GM06990 (cell line): ENCODE measurements at regions not wholly inside any gene's neighbourhood (a gene's known extent, or its start where the extent isn't known, plus 50 kb on each side); places are given as distances from the start of the nearest gene placed in this dataset.

ENCODE experiments used
- DNase-seq: peaks from one replicate; pipeline ENCODE4 v3.0.0-alpha.2; 2011; ENCODE audit not compliant: insufficient read length; ENCODE audit errors: extremely low read depth
- H3K27me3 ChIP-seq: replicated peaks from 2 replicates; pipeline ENCODE4 v1.6.0; 2011; ENCODE audit warnings: low read length; ENCODE audit not compliant: control insufficient read depth, insufficient read depth
- H3K36me3 ChIP-seq: 2 replicates; pipeline ENCODE4 v1.5.1; 2011; ENCODE audit warnings: low read length; ENCODE audit not compliant: control insufficient read depth, insufficient read depth
- H3K4me3 ChIP-seq: replicated peaks from 2 replicates; pipeline ENCODE4 v1.5.1; 2011; ENCODE audit warnings: low read depth, mild to moderate bottlenecking, control low read depth, low read length
- CTCF ChIP-seq: IDR thresholded peaks from 2 replicates; pipeline ENCODE4 v1.5.1; 2011; ENCODE audit warnings: low read length, control low read depth, mild to moderate bottlenecking, inconsistent platforms; ENCODE audit not compliant: insufficient read depth, poor library complexity, severe bottlenecking

- DNase-seq = no peak
- no peak overlapping the region for H3K4me3 ChIP-seq
- no peaks in the 10 kb centered on the region for H3K27me3 ChIP-seq
- H3K36me3 ChIP-seq = no peaks in the 10 kb centered on the region
- no peak for TF ChIP-seq CTCF
Measured at GRCh38 chr6:156164701-156165452, 612.3 kb upstream of the ARID1B start.

GRCh38 chr6:156163311-156163710 is 613.9 kb upstream of the ARID1B start:
- no peak for TF ChIP-seq CTCF
- no peaks in the 10 kb centered on the region for H3K36me3 ChIP-seq
- no peak overlapping the region for H3K4me3 ChIP-seq
- no peaks in the 10 kb centered on the region for H3K27me3 ChIP-seq
- DNase-seq = no peak

GRCh38 chr6:156161471-156161870 is 615.7 kb upstream of the ARID1B start:
- H3K27me3 ChIP-seq = no peaks in the 10 kb centered on the region; the same call in 1 of the 2 replicates
- DNase-seq = no peak
- no peak overlapping the region for H3K4me3 ChIP-seq
- no peaks in the 10 kb centered on the region for H3K36me3 ChIP-seq
- TF ChIP-seq CTCF = no peak

- TF ChIP-seq CTCF = no peak
- no peaks in the 10 kb centered on the region for H3K36me3 ChIP-seq
Measured at GRCh38 chr6:156160795-156161165, 616.4 kb upstream of the ARID1B start.

GRCh38 chr6:156160007-156160794 is 617.0 kb upstream of the ARID1B start:
- no peak for TF ChIP-seq CTCF
- no peaks in the 10 kb centered on the region; the same call in 1 of the 2 replicates for H3K27me3 ChIP-seq

More at GRCh38 chr6:156160795-156161165, 616.4 kb upstream of the ARID1B start:
- no peak overlapping the region for H3K4me3 ChIP-seq
- no peak for DNase-seq
- H3K27me3 ChIP-seq = no peaks in the 10 kb centered on the region; the same call in 1 of the 2 replicates

More at GRCh38 chr6:156160007-156160794, 617.0 kb upstream of the ARID1B start:
- Histone ChIP-seq H3K4me3 (no peak overlapping the region), H3K36me3 (no peaks in the 10 kb centered on the region)
- DNase-seq = no peak
